ENCODE measurements at regions not wholly inside any gene's neighbourhood (a gene's known extent, or its start where the extent isn't known, plus 50 kb on each side); places are given as distances from the start of the nearest gene placed in this dataset.

DNA sequence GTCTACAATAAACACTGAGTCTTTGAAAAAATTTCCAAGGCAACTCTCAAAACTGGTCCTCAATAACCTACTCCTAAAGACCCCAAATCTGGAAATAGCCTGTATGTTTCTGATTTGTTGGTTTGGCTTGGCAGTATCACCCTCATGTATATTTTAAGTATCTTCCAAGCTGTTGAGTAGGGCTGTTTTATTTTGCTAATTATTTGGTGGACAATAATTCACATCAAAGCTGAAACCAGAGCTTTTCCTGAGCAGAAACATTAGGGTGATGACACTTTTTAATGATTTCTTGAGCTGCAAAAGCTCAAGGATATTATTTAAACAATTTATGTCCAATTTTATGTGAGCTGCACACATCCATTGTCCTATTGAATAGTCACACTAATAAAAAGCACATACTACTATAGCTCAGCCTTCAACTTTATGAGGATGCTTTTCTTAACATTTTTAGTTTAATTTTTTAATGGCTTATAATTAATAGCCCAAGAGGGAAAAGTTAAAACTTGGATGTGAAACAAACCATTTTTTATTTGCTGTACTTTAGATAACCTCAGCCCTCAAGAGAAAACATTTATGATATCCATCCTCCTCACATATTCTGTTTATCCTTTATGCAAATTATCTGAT is 393.1 kb downstream of the TAF11L14 start:
- H3K27ac ChIP-seq (ENCODE audit: insufficient read depth, low read length), result no peak overlapping the region
- no peak overlapping the region for H3K18ac ChIP-seq (ENCODE audit: low read depth, low read length)
- TF ChIP-seq NFE2L2 (IDR thresholded peaks at IDR 0.05; ENCODE audit: low read depth, low read length), result no peak
- TF ChIP-seq RFX5 (IDR thresholded peaks at IDR 0.05; ENCODE audit: low read depth, low read length), result no peak
- no peak for TF ChIP-seq BHLHE40 (IDR thresholded peaks at IDR 0.05; ENCODE audit: low read depth, low read length)
- TF ChIP-seq RCOR1 (IDR thresholded peaks at IDR 0.05; ENCODE audit: insufficient replicate concordance, low read length), result no peak
- no peak for TF ChIP-seq CEBPB (IDR thresholded peaks at IDR 0.05; ENCODE audit: low read depth, low read length)
- TF ChIP-seq ELK1 (IDR thresholded peaks at IDR 0.05; ENCODE audit: borderline replicate concordance, low read depth, low read length), result no peak
- TF ChIP-seq RAD21 (IDR thresholded peaks at IDR 0.05; ENCODE audit: low read length), result no peak
- TF ChIP-seq CHD1 (IDR thresholded peaks at IDR 0.05; ENCODE audit: low read depth, low read length), result no peak
- no peak for TF ChIP-seq SMC3 (IDR thresholded peaks at IDR 0.05; ENCODE audit: low read depth, low read length)
- dilution Hi-C loops (cut with HindIII; ENCODE audit: low sequenced_read_pairs, unreplicated experiment) (no loop called here), intact Hi-C loops (cut with micrococcal nuclease) (no loop called here), in situ Hi-C loops (cut with MboI; ENCODE audit: low sequenced_read_pairs) (no loop called here)
- H3K56ac ChIP-seq (ENCODE audit: extremely low read depth, insufficient read depth, low read length), result no peak overlapping the region
- ATAC-seq (ENCODE audit: low read depth) (no peak), DNase-seq (no peak)
- ChIA-PET CTCF (no interaction called here), POLR2A (ENCODE audit: unreplicated experiment) (no interaction called here)
- H2BK20ac ChIP-seq (ENCODE audit: low read depth, low read length), result no peak overlapping the region
- H3K4me2 ChIP-seq (ENCODE audit: low read depth, low read length), result no peak overlapping the region
- H2BK5ac ChIP-seq (ENCODE audit: low read depth, low read length, poor library complexity, severe bottlenecking), result no peak overlapping the region
- BruUV-seq (replicated peaks), result no TSS peak
- H3K36me3 ChIP-seq (ENCODE audit: control insufficient read depth, insufficient read depth, low read length), result no peaks in the 10 kb centered on the region
- no peak overlapping the region for H3K14ac ChIP-seq (replicated peaks; ENCODE audit: low read depth, low read length)
- H3K27me3 ChIP-seq (ENCODE audit: control insufficient read depth, insufficient read depth, low read length), result no peaks in the 10 kb centered on the region
- H3K9me3 ChIP-seq (ENCODE audit: control insufficient read depth, insufficient read depth, low read length), result no peaks in the 10 kb centered on the region
- no peaks in the 10 kb centered on the region for H3K9me1 ChIP-seq (ENCODE audit: insufficient read depth, low read length)
- no peaks in the 10 kb centered on the region for H3K4me1 ChIP-seq (ENCODE audit: control insufficient read depth, insufficient read depth, low read length)
- no peaks in the 10 kb centered on the region for H3K79me1 ChIP-seq (ENCODE audit: low read depth in 1 of 2, low read length in 2 of 2)
- H2AK5ac ChIP-seq (ENCODE audit: low read depth, low read length), result no peak overlapping the region
- H3K4ac ChIP-seq (ENCODE audit: low read depth, low read length), result no peak overlapping the region
- H2AK9ac ChIP-seq (replicated peaks; ENCODE audit: low read depth, low read length, poor library complexity), result no peak overlapping the region
- H4K91ac ChIP-seq (ENCODE audit: insufficient read depth, low read depth, low read length), result no peak overlapping the region
- H4K8ac ChIP-seq (ENCODE audit: low read depth in 2 of 2, low read length in 2 of 2), result no peak overlapping the region
- H3K23ac ChIP-seq (ENCODE audit: low read depth, low read length), result no peak overlapping the region
- no peak overlapping the region for H4K5ac ChIP-seq (ENCODE audit: low read depth, low read length)
- H2BK120ac ChIP-seq (ENCODE audit: low read depth, low read length), result no peak overlapping the region
- no peak overlapping the region for H3K9ac ChIP-seq (ENCODE audit: low read depth, low read length)
- H3K4me3 ChIP-seq (ENCODE audit: insufficient read depth, low read depth, low read length), result no peak overlapping the region
- no peaks in the 10 kb centered on the region for H4K20me1 ChIP-seq (ENCODE audit: insufficient read depth, low read length)
- no peak overlapping the region for H2AFZ ChIP-seq (replicated peaks; ENCODE audit: low read length, poor library complexity)
- H2BK15ac ChIP-seq (ENCODE audit: low read depth, low read length), result no peak overlapping the region

Data from IMR-90 (cell line).